ENCODE measurements at regions not wholly inside any gene's neighbourhood (a gene's known extent, or its start where the extent isn't known, plus 50 kb on each side); places are given as distances from the start of the nearest gene placed in this dataset.

- DNase-seq = no peak
Observed at GRCh38 chr6:77403424-77403823, 59.9 kb downstream of the HTR1B start.

GRCh38 chr6:77401231-77401630 is 62.1 kb downstream of the HTR1B start:
- DNase-seq = no peak

- no peak for DNase-seq
Observed at GRCh38 chr6:77397561-77397960, 65.7 kb downstream of the HTR1B start.

GRCh38 chr6:77389402-77389801 is 73.9 kb downstream of the HTR1B start:
- DNase-seq = no peak

- DNase-seq = no peak
Observed at GRCh38 chr6:77383026-77383425, 80.3 kb downstream of the HTR1B start.

- no peak for DNase-seq
Observed at GRCh38 chr6:77373955-77374354, 89.3 kb downstream of the HTR1B start.

- DNase-seq = no peak
Observed at GRCh38 chr6:77371748-77372147, 91.5 kb downstream of the HTR1B start.

- no peak for DNase-seq
Observed at GRCh38 chr6:77368660-77369313, 94.5 kb downstream of the HTR1B start.

- DNase-seq = no peak
Observed at GRCh38 chr6:77366798-77367197, 96.5 kb downstream of the HTR1B start.

GRCh38 chr6:77363702-77364101 is 99.6 kb downstream of the HTR1B start:
- DNase-seq = no peak

GRCh38 chr6:77362055-77362454 is 101.2 kb downstream of the HTR1B start:
- no peak for DNase-seq

- no peak for DNase-seq
Observed at GRCh38 chr6:77361018-77361417, 102.3 kb downstream of the HTR1B start.

GRCh38 chr6:77356821-77357220 is 106.5 kb downstream of the HTR1B start:
- DNase-seq = no peak

GRCh38 chr6:77354581-77354980 is 108.7 kb downstream of the HTR1B start:
- no peak for DNase-seq

- DNase-seq = no peak
Observed at GRCh38 chr6:77353129-77353528, 110.2 kb downstream of the HTR1B start.

- DNase-seq = no peak
Observed at GRCh38 chr6:77341058-77341986, 122.0 kb downstream of the HTR1B start.

GRCh38 chr6:77340331-77340730 is 123.0 kb downstream of the HTR1B start:
- no peak for DNase-seq

GRCh38 chr6:77339926-77340325 is 123.4 kb downstream of the HTR1B start:
- DNase-seq = no peak

- DNase-seq = no peak
Observed at GRCh38 chr6:77337392-77337791, 125.9 kb downstream of the HTR1B start.

GRCh38 chr6:77334093-77334492 is 129.2 kb downstream of the HTR1B start:
- no peak for DNase-seq

GRCh38 chr6:77332915-77333623 is 130.2 kb downstream of the HTR1B start:
- no peak for DNase-seq

GRCh38 chr6:77326711-77327110 is 136.6 kb downstream of the HTR1B start:
- no peak for DNase-seq

- DNase-seq = no peak
Observed at GRCh38 chr6:77326029-77326428, 137.3 kb downstream of the HTR1B start.

GRCh38 chr6:77324866-77325265 is 138.4 kb downstream of the HTR1B start:
- DNase-seq = no peak

Measured in NCI-H1105 (cell line).